KOPT-K1 (cell line): ENCODE measurements at regions not wholly inside any gene's neighbourhood (a gene's known extent, or its start where the extent isn't known, plus 50 kb on each side); places are given as distances from the start of the nearest gene placed in this dataset.
"Not testable (repeated sequence)": the region's sequence is repeated elsewhere in the genome, so short reads cannot be mapped to it uniquely, and the experiment has no call there.

ENCODE experiments used
- H3K27ac ChIP-seq: fragments of 200-600 bp; sonication (generic); 2 replicates; pipeline ENCODE4 v1.5.1; 2016; ENCODE audit warnings: antibody characterized with exemption, mild to moderate bottlenecking, low read depth, low read length; ENCODE audit not compliant: poor library complexity, severe bottlenecking
- H3K36me3 ChIP-seq: fragments of 200-600 bp; sonication (generic); 2 replicates; pipeline ENCODE4 v1.5.1; 2017; ENCODE audit warnings: antibody characterized with exemption, mild to moderate bottlenecking, low read length, moderate library complexity; ENCODE audit not compliant: insufficient read depth
- H3K9me3 ChIP-seq: fragments of 200-600 bp; sonication (generic); 2 replicates; pipeline ENCODE4 v1.5.1; 2017; ENCODE audit warnings: antibody characterized with exemption, low read length, mild to moderate bottlenecking; ENCODE audit not compliant: insufficient read depth, poor library complexity, severe bottlenecking

- Histone ChIP-seq H3K36me3 (no peaks in the 10 kb centered on the region), H3K9me3 (peaks cover 5% of the 10 kb centered on the region), H3K27ac (no peak overlapping the region)
Measured at GRCh38 chr13:74273581-74273980, 139.4 kb upstream of the KLF12 start.

GRCh38 chr13:74272826-74273225 lies 138.6 kb upstream of the KLF12 start:
- peaks cover 5% of the 10 kb centered on the region for H3K9me3 ChIP-seq
- no peak overlapping the region for H3K27ac ChIP-seq
- H3K36me3 ChIP-seq, result no peaks in the 10 kb centered on the region

GRCh38 chr13:74270018-74270417 lies 135.8 kb upstream of the KLF12 start:
- no peaks in the 10 kb centered on the region for H3K36me3 ChIP-seq
- no peak overlapping the region for H3K27ac ChIP-seq
- peaks cover 11% of the 10 kb centered on the region for H3K9me3 ChIP-seq

GRCh38 chr13:74266861-74267260 lies 132.7 kb upstream of the KLF12 start:
- no peaks in the 10 kb centered on the region for H3K36me3 ChIP-seq
- H3K9me3 ChIP-seq, result peaks cover 25% of the 10 kb centered on the region
- no peak overlapping the region for H3K27ac ChIP-seq

- H3K27ac ChIP-seq, result no peak overlapping the region
- H3K36me3 ChIP-seq, result no peaks in the 10 kb centered on the region
- H3K9me3 ChIP-seq, result peaks cover 21% of the 10 kb centered on the region
Measured at GRCh38 chr13:74266309-74266708, 132.1 kb upstream of the KLF12 start.

GRCh38 chr13:74264333-74264732 lies 130.1 kb upstream of the KLF12 start:
- no peak overlapping the region for H3K27ac ChIP-seq
- no peaks in the 10 kb centered on the region for H3K36me3 ChIP-seq
- H3K9me3 ChIP-seq, result peaks cover 21% of the 10 kb centered on the region

- not testable (repeated sequence) for H3K27ac ChIP-seq, H3K36me3 ChIP-seq
- peaks cover 19% of the 10 kb centered on the region for H3K9me3 ChIP-seq
Measured at GRCh38 chr13:74260420-74260819, 126.2 kb upstream of the KLF12 start.

- Histone ChIP-seq H3K9me3 (peaks cover 12% of the 10 kb centered on the region), H3K27ac (no peak overlapping the region), H3K36me3 (no peaks in the 10 kb centered on the region)
Measured at GRCh38 chr13:74259641-74260040, 125.4 kb upstream of the KLF12 start.

GRCh38 chr13:74258961-74259360 lies 124.8 kb upstream of the KLF12 start:
- H3K9me3 ChIP-seq, result peaks cover 6% of the 10 kb centered on the region
- H3K36me3 ChIP-seq, result no peaks in the 10 kb centered on the region
- H3K27ac ChIP-seq, result no peak overlapping the region

- no peaks in the 10 kb centered on the region for H3K9me3 ChIP-seq
- H3K27ac ChIP-seq, result no peak overlapping the region
- H3K36me3 ChIP-seq, result no peaks in the 10 kb centered on the region
Measured at GRCh38 chr13:74256969-74257368, 122.8 kb upstream of the KLF12 start.

- Histone ChIP-seq H3K36me3 (no peaks in the 10 kb centered on the region), H3K9me3 (peaks cover 3% of the 10 kb centered on the region), H3K27ac (no peak overlapping the region)
Measured at GRCh38 chr13:74253161-74253560, 119.0 kb upstream of the KLF12 start.

GRCh38 chr13:74251778-74252519 lies 117.7 kb upstream of the KLF12 start:
- Histone ChIP-seq H3K36me3 (no peaks in the 10 kb centered on the region), H3K9me3 (peaks cover 3% of the 10 kb centered on the region), H3K27ac (no peak overlapping the region)

GRCh38 chr13:74250738-74251190 lies 116.6 kb upstream of the KLF12 start:
- no peaks in the 10 kb centered on the region for H3K36me3 ChIP-seq
- H3K27ac ChIP-seq, result no peak overlapping the region
- H3K9me3 ChIP-seq, result peaks cover 3% of the 10 kb centered on the region

GRCh38 chr13:74248477-74248876 lies 114.3 kb upstream of the KLF12 start:
- Histone ChIP-seq H3K27ac (no peak overlapping the region), H3K9me3 (peaks cover 3% of the 10 kb centered on the region), H3K36me3 (no peaks in the 10 kb centered on the region)

- Histone ChIP-seq H3K9me3 (peaks cover 3% of the 10 kb centered on the region), H3K27ac (no peak overlapping the region), H3K36me3 (no peaks in the 10 kb centered on the region)
Measured at GRCh38 chr13:74246487-74246886, 112.3 kb upstream of the KLF12 start.
